ENCODE measurements at regions not wholly inside any gene's neighbourhood (a gene's known extent, or its start where the extent isn't known, plus 50 kb on each side); places are given as distances from the start of the nearest gene placed in this dataset.

DNA sequence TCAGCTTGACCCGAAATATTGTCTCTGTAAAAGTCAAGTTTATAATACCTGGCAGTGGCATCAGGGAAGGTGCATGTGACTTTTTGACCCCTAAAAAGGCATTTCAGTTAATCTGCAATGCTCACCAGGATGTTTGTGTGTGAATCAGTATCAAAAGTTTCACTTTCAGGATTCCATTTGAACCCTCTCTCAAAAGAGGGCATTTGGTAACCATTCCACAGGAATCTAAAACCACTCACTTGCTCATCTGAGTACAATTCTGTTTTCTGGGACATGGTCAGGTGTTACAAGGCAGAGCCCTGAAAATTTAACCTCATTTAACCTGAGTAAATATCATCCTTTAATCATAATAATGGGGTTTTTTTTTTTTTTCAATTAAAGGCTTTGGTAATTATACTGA, 77.9 kb upstream of the KLF7 start:
- H3K4me3 ChIP-seq (ENCODE audit: low read depth, low read length): no peak overlapping the region
- no peak for DNase-seq (ENCODE audit: low read depth)
- TF ChIP-seq CTCF (conservative IDR thresholded peaks at IDR 0.05; ENCODE audit: low read depth, low read length): no peak

DNA sequence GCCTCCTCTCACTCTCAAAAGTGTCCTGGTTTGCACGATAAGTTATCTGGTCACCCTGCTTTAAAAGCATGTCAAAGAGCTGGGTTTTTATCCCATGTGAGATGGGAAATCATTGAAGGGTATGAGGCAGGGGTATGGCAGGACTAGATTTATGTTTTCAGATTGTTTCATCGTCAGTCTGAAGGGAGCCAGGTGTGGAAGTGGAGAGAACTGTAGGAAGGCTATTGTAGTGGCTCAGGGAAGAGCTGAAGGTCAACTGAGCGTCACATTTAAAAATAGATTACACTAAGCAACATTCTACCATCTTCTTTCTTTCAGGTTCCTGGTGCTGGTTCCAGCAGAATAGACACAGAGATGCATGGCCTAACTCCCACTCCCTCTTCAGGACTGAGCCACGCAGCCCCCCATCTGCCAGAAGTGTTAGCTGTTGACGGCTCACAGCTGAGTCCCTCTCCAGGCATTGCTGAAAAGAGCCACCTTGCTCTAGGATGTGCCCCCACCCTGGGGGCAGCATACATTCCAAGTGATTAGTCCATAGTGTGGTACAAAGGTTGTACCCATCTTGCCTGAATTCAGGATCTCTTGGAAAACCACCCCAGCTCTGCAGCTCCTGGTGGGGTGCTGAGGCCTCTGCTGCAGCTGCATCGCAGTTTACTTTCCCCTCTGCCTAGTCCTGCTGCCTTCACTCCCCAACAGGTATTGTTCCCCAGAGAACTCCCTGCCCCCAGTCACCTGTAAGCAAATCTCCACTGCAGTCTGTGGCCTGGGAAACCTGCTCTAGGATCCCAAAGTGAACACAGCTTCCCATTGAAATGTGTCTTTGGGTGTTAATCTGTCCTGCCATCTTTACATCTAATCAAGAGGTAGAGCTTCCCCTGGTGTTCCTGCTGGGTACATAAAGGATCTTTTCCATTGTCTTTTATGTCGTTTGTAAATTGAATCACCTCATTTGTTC, 79.5 kb upstream of the KLF7 start:
- H3K4me3 ChIP-seq (ENCODE audit: low read depth, low read length): no peak overlapping the region
- no peak for DNase-seq (ENCODE audit: low read depth)
- no peak for TF ChIP-seq CTCF (conservative IDR thresholded peaks at IDR 0.05; ENCODE audit: low read depth, low read length)

- H3K4me3 ChIP-seq (ENCODE audit: low read depth, low read length): no peak overlapping the region
- no peak for TF ChIP-seq CTCF (conservative IDR thresholded peaks at IDR 0.05; ENCODE audit: low read depth, low read length)
- no peak for DNase-seq (ENCODE audit: low read depth)
These were observed 83.1 kb upstream of the KLF7 start for GRCh38 chr2:207248702-207249377.

- no peak for DNase-seq (ENCODE audit: low read depth)
These were observed 85.3 kb upstream of the KLF7 start for GRCh38 chr2:207251022-207251421.

GRCh38 chr2:207251573-207252192, 85.9 kb upstream of the KLF7 start:
- no peak for DNase-seq (ENCODE audit: low read depth)
- no peak overlapping the region for H3K4me3 ChIP-seq (ENCODE audit: low read depth, low read length)
- TF ChIP-seq CTCF (conservative IDR thresholded peaks at IDR 0.05; ENCODE audit: low read depth, low read length): no peak

More at GRCh38 chr2:207251022-207251421, 85.3 kb upstream of the KLF7 start:
- no peak for TF ChIP-seq CTCF (conservative IDR thresholded peaks at IDR 0.05; ENCODE audit: low read depth, low read length)
- H3K4me3 ChIP-seq (ENCODE audit: low read depth, low read length): no peak overlapping the region

DNA sequence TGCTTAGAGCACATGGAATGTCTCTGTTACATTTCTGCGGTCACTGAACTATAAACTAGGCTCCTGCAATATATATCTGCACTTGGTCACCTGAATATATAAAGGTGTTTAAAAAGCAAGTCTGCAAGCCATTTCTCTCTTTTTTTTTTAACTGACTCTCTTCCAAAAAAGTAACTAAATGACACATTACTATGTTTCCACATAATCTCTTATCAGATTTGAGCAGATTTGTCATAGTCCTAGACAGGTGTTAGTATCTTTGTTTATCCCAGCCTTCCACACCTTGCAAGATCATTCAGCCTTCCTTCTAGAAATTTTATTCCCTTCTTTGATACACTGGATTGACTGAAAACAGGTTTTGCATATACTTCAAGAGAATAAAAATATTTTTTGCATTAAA, 86.7 kb upstream of the KLF7 start:
- DNase-seq (ENCODE audit: low read depth): no peak
- TF ChIP-seq CTCF (conservative IDR thresholded peaks at IDR 0.05; ENCODE audit: low read depth, low read length): no peak
- H3K4me3 ChIP-seq (ENCODE audit: low read depth, low read length): no peak overlapping the region
